T follicular helper cell (primary cell): ENCODE measurements at regions not wholly inside any gene's neighbourhood (a gene's known extent, or its start where the extent isn't known, plus 50 kb on each side); places are given as distances from the start of the nearest gene placed in this dataset.
"Not testable (repeated sequence)": the region's sequence is repeated elsewhere in the genome, so short reads cannot be mapped to it uniquely, and the experiment has no call there.

Experiments
- DNase-seq: peaks from one replicate; pipeline ENCODE4 v3.0.0-alpha.2; 2020; ENCODE audit warnings: low read depth

DNA sequence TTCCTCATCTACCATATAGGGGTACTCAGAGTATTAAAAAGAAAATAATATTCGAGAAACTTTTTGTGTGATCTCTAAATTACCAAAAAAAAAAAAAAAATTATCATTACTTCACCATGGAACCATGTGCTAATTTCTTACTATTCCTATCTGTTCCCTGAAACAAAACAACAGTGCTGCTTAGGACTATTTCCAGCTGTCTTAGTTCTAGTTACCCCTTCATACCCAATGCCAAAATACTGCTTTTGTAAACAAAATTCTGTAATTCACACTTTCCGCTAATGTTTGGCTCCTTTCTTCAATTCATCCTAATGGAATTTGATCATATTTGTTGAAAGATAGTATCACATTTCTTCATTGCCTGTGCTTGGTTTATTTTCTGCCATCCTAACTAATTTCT, 470.2 kb downstream of the BTG1 start:
- no peak for DNase-seq

DNA sequence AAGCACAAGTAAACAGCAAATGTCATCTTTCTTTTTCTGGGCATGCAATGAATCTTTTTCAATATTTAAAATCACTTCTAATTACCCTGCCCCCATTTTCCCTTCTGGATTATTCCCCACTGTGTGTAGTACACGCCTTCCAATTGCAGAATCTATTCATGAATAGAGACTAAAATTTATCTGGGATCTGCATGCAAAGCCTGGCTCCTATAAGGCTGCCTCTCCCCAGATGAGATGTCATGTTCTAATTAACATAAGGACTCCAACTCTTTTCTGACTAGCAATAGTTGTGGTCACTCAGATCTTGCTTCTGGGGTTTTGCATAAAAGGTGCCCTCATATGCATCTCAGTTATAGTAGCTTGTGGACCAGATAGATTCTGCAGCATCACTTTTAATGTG, 473.5 kb downstream of the BTG1 start:
- DNase-seq: no peak

DNA sequence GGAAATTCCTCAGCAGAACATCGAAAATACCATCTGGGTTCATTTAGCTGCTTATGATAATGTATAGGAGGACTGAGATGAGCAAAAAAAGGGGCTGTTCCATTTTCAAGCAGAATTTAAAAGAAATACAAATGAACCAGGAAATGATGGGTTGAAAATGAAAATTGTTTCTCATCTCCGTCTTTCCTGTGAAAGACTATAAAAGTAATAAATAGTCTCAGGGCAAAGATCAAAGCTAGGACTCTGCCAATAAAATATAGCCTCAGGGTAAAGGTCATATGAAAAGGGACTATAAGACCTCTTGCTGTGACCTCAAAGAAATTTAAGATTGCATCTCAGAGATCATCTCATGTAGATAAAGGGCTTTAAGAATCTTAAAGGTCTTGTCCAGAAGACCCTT, 478.0 kb downstream of the BTG1 start:
- DNase-seq: no peak

DNA sequence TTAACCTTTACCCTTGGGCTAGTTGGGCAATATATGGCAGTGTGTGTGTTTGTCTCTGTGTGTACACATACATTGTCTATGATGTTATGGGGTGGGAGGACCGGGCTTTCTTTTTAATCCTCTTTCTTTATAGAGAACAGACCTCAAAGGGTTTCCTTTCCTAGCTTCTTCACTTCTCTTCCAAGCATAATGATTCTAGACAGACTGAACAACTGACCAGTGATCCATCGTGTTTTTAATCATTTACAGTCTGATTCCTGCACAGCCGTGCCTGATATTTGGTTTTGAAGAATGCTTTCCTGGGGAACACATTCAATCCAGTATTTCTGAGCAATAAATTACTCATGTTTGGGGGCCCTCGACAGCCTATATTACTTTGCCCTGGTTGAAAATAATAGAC, 481.1 kb upstream of the DCN start:
- DNase-seq: no peak

DNA sequence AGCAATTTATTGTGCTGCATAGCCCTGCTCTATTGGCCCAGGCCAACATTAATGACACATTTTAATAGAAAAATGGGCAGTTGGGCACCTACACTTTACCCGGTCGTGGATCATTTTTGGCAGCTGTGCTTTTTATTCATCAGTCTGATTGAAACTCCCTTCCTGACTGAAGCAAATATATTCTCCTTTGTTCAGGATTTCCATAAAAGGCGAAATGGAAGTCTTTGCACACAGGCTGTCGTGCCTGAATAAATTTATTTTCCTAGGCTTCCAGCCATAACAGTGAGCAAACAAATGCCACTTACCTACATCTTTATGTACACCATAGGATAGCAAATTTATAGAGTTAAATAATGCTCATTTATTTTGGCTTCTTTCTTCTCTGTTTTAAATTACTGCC, 480.7 kb upstream of the DCN start:
- DNase-seq: no peak

DNA sequence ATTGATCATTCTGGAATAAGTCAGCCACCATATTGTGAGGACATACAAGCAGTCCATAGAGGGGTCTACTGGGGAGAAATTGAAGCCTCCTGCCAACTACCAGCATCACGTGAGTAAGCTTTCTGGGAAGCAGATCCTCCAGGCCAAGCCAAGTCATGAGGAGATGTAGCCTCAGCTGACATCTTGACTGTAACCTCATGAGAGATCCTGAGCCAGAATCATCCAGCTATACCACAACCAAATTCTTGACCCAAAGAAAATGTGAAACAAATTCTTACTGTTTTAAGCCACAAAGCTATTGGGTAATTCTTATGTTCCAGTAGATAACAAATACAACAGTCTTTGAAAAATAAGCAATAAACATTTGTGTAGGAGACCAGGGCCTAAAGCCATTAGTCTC, 479.4 kb upstream of the DCN start:
- DNase-seq: no peak

DNA sequence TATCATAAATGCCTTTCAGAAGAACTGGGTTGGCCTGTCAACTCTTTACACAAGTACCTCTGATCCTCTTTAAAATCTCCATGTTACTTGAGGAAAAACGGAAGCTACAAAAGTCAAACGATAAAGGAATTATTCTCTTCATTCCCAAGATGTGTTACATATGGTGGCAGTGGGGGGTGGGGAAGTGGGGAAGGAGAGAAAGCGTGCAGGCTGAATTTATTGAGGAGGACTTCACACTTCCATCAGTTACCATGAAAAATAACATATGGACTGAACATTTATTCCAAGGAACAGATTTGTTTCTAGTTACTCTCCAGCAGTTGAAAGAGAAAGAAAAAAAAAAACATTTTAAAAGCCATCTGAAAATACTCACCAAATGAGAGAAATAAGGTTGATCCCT, 474.4 kb upstream of the DCN start:
- no peak for DNase-seq

DNA sequence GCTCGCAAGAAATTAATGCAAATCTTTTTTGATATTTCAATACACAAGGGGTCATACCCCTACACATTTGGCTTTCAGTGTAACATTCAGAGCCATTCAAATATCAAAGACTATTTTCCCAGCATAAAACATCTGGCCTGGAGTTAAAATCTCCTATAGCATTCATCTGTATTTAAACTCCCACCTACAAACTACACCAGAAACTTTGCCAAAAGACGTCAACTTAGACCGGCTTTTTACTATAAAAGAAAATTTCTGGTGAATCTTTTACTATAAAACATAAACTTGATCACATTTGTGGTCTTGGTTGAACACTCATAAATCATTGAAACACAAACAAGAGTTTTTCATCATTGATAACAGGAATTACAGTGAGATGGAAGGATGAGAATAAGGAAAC, 473.3 kb upstream of the DCN start:
- DNase-seq: no peak

DNA sequence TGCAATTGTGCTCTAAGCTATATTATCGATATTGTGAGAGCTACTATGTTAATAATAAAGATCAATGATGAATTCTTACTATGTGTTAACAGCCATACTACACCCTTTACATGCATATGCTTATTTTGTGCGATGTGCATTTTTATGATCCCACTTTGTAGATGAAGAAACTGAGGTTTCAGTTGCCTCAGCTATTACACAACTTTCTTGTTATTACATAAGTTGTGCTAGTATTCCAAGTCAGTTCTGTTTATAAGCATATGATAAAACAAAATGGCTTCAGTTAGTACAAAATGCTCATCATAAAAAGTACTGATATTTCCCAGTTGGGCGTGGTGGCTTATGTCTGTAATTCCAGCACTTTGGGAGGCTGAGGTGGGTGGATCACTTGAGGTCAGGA, 471.5 kb upstream of the DCN start:
- DNase-seq: no peak

DNA sequence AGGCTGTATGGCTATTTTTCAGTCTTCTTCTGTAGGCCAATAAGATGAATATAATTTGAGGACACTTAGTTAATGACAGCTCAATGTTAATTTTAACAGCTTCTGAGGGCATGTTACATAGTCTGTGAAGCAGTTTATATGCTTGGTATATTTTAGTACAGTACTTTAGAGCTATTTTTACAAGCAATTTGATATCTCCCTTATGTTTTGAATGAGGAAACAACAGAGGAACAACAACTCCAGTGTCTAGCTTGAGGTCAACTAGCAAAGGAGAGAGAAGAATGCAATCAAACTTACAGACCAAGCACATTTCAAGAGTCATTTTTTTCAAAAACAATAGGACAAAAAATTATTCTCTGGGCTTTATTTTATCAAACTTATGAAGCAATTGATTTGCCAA, 469.1 kb upstream of the DCN start:
- no peak for DNase-seq

DNA sequence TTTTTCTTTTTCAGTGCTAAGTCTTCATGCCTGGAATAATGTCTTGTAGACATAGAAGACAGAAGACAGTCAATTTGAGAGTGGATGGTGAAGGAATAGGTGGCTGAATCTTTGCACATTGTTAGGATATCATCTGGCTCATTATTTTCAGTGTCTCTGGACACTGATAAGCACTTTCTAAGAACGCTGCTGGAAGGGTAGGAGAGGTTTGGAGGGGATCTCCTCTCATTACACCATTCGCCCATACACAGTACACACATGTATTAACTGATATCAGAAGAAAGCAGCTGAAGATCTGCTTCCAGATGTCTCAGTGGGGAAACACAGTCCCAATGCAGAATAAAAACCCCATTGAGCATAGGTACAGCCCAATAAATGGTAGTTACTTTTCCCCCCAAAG, 461.1 kb upstream of the DCN start:
- no peak for DNase-seq

DNA sequence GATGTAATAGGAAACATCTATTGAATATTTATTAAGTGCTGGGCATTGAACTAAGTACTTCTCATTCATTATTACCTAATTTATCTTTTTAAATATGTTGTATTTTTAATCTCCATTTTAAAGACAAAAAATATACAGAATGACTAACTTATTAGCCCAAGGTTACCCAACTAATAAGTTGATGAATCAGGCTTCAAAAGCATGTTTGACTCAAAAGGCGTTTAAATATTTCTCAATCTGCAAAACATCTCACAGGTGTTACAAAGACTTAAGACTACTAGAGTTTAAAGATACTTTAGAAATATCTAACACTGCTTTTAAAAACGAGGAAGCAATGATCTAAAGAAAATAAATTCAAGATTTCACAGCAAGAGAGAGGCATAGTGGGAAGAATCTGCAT, 457.4 kb upstream of the DCN start:
- no peak for DNase-seq

DNA sequence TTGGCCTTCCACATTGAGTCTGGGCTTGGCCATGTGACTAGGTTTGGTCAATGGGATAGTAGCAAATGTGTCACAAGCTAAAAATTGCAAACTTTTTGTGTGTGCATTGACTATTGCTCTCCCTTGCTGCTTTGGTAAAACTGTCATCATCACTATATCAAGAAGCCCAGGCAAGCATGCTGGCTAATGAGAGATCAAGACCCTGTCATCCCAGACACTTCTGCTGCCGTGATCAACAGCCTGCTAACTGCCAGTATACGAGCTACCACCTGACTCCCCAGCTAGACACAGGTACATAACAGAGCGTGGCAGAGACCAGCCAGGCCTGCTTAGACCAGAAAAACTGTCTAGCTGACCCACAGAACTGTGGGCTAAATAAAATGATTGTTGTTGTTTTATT, 456.7 kb upstream of the DCN start:
- no peak for DNase-seq

DNA sequence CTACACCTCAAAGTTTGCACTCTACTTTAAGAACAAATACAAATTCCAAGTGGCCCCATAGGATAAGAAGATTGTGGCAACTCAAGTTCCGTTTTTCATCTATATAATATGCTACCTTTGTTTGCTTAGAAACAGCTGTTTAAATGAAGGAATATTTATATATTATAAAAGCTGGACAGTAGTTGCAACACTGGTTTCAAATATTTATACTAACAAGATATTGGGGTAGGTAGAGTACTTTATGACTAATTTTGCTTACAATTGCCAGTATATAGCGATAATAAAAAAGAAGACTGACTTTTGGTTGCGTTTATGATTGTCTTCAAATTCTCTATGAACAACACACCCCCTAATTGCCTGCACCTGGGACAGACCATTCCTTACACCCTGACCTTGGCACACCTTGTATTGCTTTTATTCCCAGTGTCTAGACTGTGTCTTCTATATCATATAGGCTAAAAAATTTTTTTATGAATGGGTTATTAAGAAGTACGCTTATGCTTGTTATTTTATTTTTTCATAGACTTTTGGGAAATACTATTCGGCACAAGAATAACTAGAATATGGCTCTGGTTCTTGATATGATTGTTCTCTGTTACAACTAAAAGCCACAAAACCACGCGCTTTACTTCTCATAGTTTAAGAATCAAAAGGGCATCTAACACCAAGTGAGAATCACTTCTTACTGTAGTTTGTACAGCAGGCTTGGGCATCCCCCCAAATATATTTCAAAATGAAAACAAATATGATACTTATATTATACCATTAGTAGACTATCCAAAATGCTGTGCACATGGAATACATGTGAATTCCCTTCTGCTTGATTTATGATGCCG, 455.4 kb upstream of the DCN start:
- DNase-seq: no peak

DNA sequence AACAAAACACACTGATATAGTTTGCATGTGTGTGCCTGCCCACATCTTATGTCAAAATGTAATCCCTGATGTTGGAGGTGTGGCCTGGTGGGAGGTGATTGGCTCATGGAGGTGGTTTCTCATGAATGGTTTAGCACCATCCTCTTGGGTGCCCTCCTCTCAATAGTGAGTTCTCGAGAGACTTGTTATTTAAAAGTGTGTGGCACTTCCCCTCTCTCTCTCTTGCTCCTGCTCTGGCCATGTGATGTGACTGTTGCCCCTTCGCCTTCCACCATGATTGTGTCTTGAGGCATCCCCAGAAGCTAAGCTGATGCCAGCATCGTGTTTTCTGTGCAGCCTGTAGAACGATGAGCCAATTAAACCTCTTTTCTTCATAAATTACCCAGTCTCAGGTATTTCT, 454.1 kb upstream of the DCN start:
- DNase-seq: no peak

DNA sequence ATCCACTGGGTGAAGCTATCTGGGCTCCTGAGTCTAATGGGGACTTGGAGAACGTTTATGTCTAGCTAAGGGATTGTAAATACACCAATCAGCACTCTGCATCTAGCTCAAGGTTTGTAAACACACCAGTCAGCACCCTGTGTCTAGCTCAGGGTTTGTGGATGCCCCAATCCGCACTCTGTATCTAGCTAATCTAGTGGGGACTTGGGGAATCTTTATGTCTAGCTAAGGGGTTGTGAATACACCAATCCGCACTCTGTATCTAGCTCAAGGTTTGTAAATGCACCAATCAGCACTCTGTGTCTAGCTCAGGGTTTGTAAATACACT, 451.7 kb upstream of the DCN start:
- DNase-seq: not testable (repeated sequence)

DNA sequence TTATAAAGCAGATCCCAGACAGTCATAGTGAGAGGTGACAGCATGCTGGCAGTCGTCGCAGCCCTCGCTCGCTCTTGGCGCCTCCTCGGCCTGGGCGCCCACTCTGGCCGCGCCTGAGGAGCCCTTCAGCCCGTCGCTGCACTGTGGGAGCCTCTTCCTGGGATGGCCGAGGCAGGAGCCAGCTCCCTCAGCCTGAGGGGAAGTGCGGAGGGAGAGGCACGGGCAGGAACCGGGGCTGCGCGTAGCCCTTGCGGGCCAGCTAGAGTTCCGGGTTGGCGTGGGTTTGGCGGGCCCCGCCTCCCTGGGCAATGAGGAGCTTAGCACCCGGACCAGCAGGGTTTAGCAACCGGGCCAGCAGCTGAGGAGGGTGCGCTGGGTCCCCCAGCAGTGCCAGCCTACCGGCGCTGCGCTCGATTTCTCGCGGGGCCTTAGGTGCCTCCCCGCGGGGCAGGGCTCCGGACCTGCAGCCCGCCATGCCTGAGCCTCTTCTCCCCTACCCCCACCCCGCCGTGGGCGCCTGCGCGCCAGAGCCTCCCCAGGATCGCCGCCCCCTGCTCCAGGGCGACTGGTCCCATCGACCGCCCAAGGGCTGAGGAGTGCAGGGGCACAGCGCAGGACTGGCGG, 451.2 kb upstream of the DCN start:
- DNase-seq: no peak

DNA sequence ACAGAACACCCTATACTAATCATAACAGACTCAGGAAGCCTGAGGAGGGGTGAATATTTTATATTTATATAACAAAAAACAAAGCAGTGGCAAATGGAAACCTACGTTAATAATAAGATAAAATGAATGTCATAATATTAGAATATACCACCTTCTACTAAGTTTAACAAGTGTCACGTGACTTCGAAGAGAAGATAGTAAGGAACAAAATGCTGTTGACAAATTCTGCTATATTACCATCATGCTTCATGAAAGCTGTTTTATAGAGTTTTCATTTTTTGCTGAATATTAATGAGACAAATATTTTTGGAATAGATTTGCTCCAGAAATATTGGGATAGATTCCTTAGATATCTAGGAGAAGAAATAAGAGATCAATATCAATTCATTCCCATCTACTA, 450.6 kb upstream of the DCN start:
- DNase-seq: no peak

DNA sequence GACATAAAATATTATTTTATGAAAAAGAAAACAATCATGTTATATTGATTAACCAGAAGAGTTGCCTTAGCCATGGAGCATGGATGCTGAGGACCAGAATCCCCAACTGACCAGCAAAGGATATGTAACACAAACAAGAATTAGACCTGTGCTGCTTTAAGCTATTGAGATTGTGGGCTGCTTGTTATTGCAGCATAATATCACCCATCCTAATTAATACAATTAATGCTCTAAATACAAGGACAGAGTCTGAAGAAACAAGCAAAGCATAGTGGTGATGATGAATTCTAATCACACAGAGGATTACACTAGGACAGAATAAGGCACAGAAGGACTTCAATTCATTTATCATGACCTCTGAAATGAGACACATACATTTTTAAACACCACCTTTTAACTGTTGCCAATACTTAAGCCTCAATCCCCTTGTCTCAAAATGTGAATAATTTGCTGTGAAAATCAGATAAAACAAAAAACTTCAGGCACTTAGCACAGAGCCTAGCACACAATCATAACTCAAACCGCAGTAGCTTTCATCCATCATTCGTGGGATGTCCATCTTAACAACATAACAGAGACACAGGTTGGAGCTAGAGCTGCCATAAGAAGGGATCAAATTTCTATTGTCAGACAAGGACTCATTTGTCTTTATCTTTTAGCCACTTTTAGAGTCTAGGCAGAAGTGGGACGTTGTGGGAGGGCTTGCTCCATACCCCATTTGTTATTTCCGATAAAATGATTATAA, 449.6 kb upstream of the DCN start:
- no peak for DNase-seq

DNA sequence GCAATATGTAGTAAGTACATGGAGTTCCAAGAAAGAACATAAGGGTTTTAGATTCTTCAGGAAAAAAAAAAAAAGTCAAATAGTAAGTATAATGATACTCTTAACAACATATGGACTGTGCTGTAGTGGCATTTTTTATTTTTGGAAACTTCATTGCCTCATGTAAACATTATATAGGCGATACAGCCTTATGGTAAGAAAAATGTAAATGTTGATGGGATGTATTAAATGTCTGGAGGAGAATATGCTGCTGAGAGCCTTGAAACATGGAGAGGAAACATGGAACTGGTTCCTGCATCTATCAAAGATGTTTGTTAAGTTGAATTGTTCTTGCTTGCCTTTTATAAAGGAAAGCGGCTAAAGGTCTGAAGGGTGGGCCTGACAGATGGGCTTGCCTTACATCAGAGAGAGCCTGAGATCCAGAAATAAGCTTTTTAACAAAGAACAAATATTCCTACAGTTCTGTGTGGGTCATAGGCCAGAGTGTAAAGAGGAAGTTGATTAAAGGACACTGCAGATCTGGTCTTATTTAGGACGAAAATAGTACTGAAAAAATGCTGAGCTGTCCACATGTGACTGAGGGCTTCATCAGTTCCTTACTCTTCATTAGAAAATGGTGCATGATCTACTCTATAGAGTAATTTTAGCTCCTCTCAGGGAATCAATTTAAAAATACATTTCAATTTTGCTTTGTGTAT, 448.1 kb upstream of the DCN start:
- no peak for DNase-seq

DNA sequence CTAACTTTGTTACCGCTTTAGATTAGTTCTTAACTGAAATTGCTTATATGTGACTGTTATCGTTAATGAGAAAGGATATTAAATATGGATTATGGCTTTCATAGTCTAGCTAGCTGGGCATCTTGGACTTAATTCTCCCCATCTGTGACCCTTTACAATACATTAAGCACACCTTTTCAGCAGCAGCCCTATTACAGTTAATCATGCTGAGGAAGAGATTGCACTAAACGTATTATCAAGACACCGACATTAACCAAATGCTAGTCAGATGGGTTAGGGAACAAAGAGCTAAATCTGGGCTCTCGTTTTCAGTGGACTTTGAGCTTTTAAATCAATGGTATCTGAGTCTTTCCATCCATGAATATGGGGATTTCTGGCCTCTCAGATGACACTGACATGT, 447.5 kb upstream of the DCN start:
- DNase-seq: no peak

DNA sequence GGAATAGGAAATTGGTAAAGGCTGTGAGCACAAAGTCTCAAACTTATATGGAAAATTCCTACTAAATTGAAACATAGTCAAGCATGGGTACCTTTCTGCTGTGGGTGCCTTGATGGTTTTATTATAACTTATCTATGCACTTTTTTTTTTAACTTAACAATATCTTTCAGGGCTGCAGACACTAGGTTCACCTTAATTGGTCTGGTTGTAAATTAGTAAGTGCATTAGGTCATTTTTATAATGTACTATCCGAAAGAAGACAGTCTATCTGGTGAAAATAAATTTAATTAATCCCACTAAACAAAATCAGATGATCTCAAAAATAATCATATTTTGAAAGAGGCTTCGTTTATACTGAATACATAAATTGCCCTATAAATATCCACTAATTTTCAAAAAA, 446.8 kb upstream of the DCN start:
- DNase-seq: no peak

DNA sequence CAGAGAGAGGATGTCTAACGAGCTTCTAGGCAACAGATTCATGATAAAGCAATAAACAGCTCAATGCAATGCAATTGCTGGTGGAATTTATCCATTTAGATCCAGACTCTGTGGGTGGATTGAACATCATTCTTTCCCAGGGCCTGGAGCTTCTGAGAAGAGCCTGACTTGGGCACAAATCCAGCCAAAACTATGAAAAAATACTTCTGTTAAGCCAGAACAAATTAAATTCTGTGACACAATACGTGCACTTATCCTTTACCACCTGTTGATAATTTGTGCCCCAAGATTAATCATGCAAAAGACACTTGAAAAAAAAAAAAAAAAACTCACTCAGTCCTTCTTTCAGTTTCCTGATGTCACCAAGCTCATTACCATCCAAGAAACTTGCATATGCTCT, 446.0 kb upstream of the DCN start:
- no peak for DNase-seq
